Osteoblast (primary cell): ENCODE measurements at regions not wholly inside any gene's neighbourhood (a gene's known extent, or its start where the extent isn't known, plus 50 kb on each side); places are given as distances from the start of the nearest gene placed in this dataset.

Experiments used
- DNase-seq: peaks from one replicate; pipeline ENCODE4 v3.0.0; 2011; ENCODE audit warnings: low spot score, mixed read lengths; ENCODE audit not compliant: insufficient read length; ENCODE audit errors: missing footprints
- H2AFZ ChIP-seq: 2 replicates; pipeline ENCODE4 v1.6.0; 2011; ENCODE audit warnings: mild to moderate bottlenecking, low read length
- H3K27ac ChIP-seq: 2 replicates; pipeline ENCODE4 v1.5.1; 2011; ENCODE audit warnings: mild to moderate bottlenecking, low read depth, low read length, moderate library complexity
- H3K27me3 ChIP-seq: 2 replicates; pipeline ENCODE4 v1.6.0; 2012; ENCODE audit warnings: mild to moderate bottlenecking, control low read depth, inconsistent platforms, low read length, moderate library complexity; ENCODE audit not compliant: insufficient read depth
- H3K36me3 ChIP-seq: 2 replicates; pipeline ENCODE4 v1.5.1; 2011; ENCODE audit warnings: mild to moderate bottlenecking, low read length, control low read depth, moderate library complexity; ENCODE audit not compliant: insufficient read depth
- H3K4me1 ChIP-seq: 2 replicates; pipeline ENCODE4 v1.5.1; 2011; ENCODE audit warnings: mild to moderate bottlenecking, low read length, control low read depth, moderate library complexity; ENCODE audit not compliant: insufficient read depth
- H3K4me2 ChIP-seq: 2 replicates; pipeline ENCODE4 v1.6.0; 2011; ENCODE audit warnings: mild to moderate bottlenecking, low read length; ENCODE audit not compliant: insufficient read depth
- H3K4me3 ChIP-seq: fragments of 200-600 bp; sonication (generic); 3 replicates; pipeline ENCODE4 v1.5.1; 2012; ENCODE audit warnings: mild to moderate bottlenecking, low read length, inconsistent platforms; ENCODE audit not compliant: insufficient read depth
- H3K79me2 ChIP-seq: 2 replicates; pipeline ENCODE4 v1.6.0; 2012; ENCODE audit warnings: mild to moderate bottlenecking, low read length, control low read depth, inconsistent platforms; ENCODE audit not compliant: insufficient read depth
- H3K9me3 ChIP-seq: 2 replicates; pipeline ENCODE4 v1.5.1; 2011; ENCODE audit warnings: low read depth, low read length, control low read depth
- H4K20me1 ChIP-seq: 2 replicates; pipeline ENCODE4 v1.6.0; 2012; ENCODE audit warnings: mild to moderate bottlenecking, low read length, control low read depth; ENCODE audit not compliant: insufficient read depth
- TF ChIP-seq, protein P1 (sequence below): IDR thresholded peaks from 2 replicates; pipeline ENCODE4 v1.5.1; 2011; ENCODE audit warnings: mild to moderate bottlenecking, low read depth, low read length, moderate library complexity; ENCODE audit errors: extremely low read depth

DNA sequence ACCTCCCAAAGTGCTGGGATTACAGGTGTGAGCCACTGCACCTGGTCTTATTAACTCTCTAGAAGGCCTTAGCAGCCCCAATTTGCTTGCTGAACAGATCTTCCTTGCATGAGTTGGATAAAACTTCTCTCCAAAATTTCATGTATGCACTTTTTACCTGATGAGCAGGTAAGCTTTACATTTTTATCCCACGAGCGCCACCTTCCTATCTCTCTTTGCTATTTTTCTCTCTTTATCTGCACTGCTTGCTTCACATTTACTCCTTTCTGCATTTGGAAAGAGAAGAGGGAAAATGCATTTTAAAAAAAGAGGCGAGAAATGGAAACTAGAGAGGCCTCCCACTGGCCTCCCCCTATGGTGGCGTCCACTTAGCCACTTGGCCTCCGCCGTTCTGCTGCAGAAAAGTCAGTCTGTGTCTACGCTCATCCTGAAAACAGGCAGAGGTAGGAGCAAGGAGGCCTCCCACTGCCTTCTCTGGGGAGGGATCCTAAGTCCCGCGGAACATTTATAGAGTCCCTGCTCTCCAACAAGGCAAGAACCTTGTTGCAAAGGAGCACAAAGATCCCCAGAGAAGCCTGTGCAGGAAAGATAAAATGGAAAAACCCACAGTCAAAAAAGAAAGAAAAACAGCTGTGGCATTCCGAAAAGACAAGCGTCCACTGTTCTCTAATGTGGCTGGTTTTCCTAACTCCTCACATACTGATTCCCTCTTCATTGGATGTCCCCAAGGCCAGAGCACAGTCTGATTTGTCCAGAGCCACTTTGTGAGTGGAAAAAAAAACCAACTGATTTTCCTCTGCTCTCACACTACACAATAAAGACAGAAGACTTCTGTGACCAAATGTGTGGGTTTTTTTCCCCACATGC lies 62.2 kb upstream of the INCENP start:
- Histone ChIP-seq H3K27ac (no peak overlapping the region), H3K9me3 (no peaks in the 10 kb centered on the region), H3K79me2 (no peaks in the 10 kb centered on the region), H3K4me3 (no peak overlapping the region), H3K36me3 (no peaks in the 10 kb centered on the region), H3K27me3 (no peaks in the 10 kb centered on the region), H3K4me1 (no peaks in the 10 kb centered on the region), H4K20me1 (no peaks in the 10 kb centered on the region), H2AFZ (peak overlapping the region; percentile 63), H3K4me2 (peak overlapping the region; percentile 40)
- no peak for DNase-seq
- TF ChIP-seq, protein P1, sequence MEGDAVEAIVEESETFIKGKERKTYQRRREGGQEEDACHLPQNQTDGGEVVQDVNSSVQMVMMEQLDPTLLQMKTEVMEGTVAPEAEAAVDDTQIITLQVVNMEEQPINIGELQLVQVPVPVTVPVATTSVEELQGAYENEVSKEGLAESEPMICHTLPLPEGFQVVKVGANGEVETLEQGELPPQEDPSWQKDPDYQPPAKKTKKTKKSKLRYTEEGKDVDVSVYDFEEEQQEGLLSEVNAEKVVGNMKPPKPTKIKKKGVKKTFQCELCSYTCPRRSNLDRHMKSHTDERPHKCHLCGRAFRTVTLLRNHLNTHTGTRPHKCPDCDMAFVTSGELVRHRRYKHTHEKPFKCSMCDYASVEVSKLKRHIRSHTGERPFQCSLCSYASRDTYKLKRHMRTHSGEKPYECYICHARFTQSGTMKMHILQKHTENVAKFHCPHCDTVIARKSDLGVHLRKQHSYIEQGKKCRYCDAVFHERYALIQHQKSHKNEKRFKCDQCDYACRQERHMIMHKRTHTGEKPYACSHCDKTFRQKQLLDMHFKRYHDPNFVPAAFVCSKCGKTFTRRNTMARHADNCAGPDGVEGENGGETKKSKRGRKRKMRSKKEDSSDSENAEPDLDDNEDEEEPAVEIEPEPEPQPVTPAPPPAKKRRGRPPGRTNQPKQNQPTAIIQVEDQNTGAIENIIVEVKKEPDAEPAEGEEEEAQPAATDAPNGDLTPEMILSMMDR: no peak

DNA sequence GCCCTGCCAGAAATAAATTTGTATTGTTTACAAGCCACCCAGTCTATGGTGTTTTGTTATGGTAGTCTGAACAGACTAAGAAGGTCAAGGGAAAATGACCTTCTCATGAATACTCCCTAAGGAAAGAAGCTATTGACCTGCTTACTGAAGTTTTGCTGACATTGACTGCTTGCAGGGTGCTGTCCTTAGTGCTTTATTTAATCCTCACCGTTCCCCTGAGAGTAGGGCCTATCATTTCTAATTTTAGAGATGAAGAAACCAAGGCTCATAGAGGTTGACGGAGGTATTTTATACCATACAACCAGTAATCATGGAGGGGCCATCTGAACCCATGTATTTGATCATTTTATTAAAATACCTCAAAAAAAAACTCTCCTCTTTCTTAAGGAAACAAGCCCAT lies 66.7 kb upstream of the INCENP start:
- Histone ChIP-seq H3K36me3 (no peaks in the 10 kb centered on the region), H3K4me3 (no peak overlapping the region), H2AFZ (no peak overlapping the region), H4K20me1 (no peaks in the 10 kb centered on the region), H3K79me2 (no peaks in the 10 kb centered on the region), H3K4me1 (no peaks in the 10 kb centered on the region), H3K9me3 (no peaks in the 10 kb centered on the region), H3K27me3 (peaks cover 3% of the 10 kb centered on the region), H3K27ac (no peak overlapping the region), H3K4me2 (no peak overlapping the region)
- TF ChIP-seq, protein P1: no peak
- no peak for DNase-seq

DNA sequence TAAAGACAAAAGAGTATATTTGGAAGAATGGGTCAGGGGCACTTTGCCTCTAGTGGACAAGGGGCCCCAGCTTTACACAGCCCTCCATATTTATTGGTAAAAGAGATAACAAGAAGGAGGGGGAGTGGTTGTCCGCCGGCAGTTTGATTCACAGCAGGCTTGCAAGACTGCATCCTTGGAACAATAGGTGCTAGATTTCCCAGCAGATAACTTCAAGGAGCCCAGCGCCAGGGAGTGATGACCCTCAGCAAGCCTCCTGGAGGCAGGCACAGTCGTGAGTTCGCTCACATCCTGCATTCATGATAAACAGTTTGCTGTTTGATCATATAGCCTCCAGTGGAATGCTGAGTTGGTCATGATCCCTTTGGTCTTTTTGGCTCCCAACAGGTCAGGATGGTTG lies 67.8 kb upstream of the INCENP start:
- TF ChIP-seq, protein P1: no peak
- Histone ChIP-seq H2AFZ (no peak overlapping the region), H4K20me1 (no peaks in the 10 kb centered on the region), H3K9me3 (no peaks in the 10 kb centered on the region), H3K4me2 (no peak overlapping the region), H3K27me3 (peaks cover 4% of the 10 kb centered on the region), H3K36me3 (no peaks in the 10 kb centered on the region), H3K4me3 (no peak overlapping the region), H3K4me1 (no peaks in the 10 kb centered on the region), H3K27ac (no peak overlapping the region), H3K79me2 (no peaks in the 10 kb centered on the region)
- DNase-seq: no peak

DNA sequence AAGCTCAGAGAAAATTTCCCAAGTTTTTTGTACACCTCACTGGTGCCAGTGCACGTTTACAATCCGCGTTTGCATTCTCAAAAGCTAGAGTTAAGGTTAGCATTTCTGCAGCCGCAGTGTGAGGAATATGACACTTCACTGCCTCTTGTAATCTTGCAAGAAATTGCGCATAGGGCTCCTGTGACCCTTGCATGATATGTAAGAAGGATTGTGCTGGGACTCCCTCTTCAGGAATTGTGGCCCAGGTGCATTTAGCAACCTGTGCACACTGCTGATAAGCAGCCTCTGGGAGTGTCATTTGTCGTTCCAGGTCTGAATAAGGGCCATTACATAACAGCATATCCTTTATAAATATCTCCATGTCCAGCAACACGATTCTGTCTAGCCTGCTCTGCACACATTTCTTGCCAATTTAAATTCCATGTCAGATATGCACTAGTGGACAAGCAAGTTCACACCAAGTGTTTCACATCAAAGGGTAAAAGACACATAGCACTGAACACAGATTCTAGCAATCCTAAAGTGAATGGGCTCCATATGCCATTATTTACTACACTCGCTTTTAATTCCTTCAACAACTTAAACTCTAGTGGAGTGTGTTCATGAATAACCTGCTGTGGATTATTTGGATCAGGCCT lies 69.2 kb upstream of the INCENP start:
- TF ChIP-seq, protein P1: peak; percentile 23
- no peak overlapping the region for H2AFZ ChIP-seq

More for the DNA sequence above, 69.2 kb upstream of the INCENP start:
- Histone ChIP-seq H3K27ac (no peak overlapping the region), H3K79me2 (no peaks in the 10 kb centered on the region), H3K4me2 (no peak overlapping the region), H3K4me3 (no peak overlapping the region), H3K27me3 (peaks cover 4% of the 10 kb centered on the region), H3K36me3 (no peaks in the 10 kb centered on the region), H3K9me3 (no peaks in the 10 kb centered on the region), H3K4me1 (no peaks in the 10 kb centered on the region), H4K20me1 (no peaks in the 10 kb centered on the region)
- DNase-seq: no peak
